HG03025 (cell line): ENCODE measurements at regions not wholly inside any gene's neighbourhood (a gene's known extent, or its start where the extent isn't known, plus 50 kb on each side); places are given as distances from the start of the nearest gene placed in this dataset.

ENCODE experiments used
- ATAC-seq: cut with Tn5 transposase; IDR thresholded peaks from one replicate; pipeline ENCODE4 v1.9.1; 2021; ENCODE audit warnings: mild to moderate bottlenecking, moderate library complexity; ENCODE audit not compliant: unreplicated experiment, low FRiP score

GRCh38 chr9:79155308-79155707, 416.5 kb upstream of the TLE4 start:
- no peak for ATAC-seq

- no peak for ATAC-seq
These were observed 408.2 kb upstream of the TLE4 start for GRCh38 chr9:79163544-79163943.

GRCh38 chr9:79164406-79164805, 407.4 kb upstream of the TLE4 start:
- no peak for ATAC-seq

GRCh38 chr9:79165020-79165780, 406.6 kb upstream of the TLE4 start:
- no peak for ATAC-seq

GRCh38 chr9:79166005-79166404, 405.8 kb upstream of the TLE4 start:
- no peak for ATAC-seq

GRCh38 chr9:79170643-79171042, 401.1 kb upstream of the TLE4 start:
- no peak for ATAC-seq

- ATAC-seq = no peak
These were observed 397.8 kb upstream of the TLE4 start for GRCh38 chr9:79173932-79174331.

GRCh38 chr9:79176014-79176697, 395.6 kb upstream of the TLE4 start:
- ATAC-seq = no peak

- no peak for ATAC-seq
These were observed 386.9 kb upstream of the TLE4 start for GRCh38 chr9:79184831-79185230.

- no peak for ATAC-seq
These were observed 385.9 kb upstream of the TLE4 start for GRCh38 chr9:79185866-79186265.

GRCh38 chr9:79189511-79189924, 382.2 kb upstream of the TLE4 start:
- no peak for ATAC-seq

- no peak for ATAC-seq
These were observed 378.8 kb upstream of the TLE4 start for GRCh38 chr9:79193001-79193400.

GRCh38 chr9:79193501-79194223, 378.1 kb upstream of the TLE4 start:
- ATAC-seq = no peak

- no peak for ATAC-seq
These were observed 375.9 kb upstream of the TLE4 start for GRCh38 chr9:79195879-79196278.

- ATAC-seq = no peak
These were observed 375.2 kb upstream of the TLE4 start for GRCh38 chr9:79196606-79197005.

GRCh38 chr9:79200336-79200735, 371.4 kb upstream of the TLE4 start:
- ATAC-seq = no peak

- ATAC-seq = no peak
These were observed 370.1 kb upstream of the TLE4 start for GRCh38 chr9:79201636-79202035.

GRCh38 chr9:79208791-79209396, 362.9 kb upstream of the TLE4 start:
- ATAC-seq = no peak

- ATAC-seq = no peak
These were observed 361.1 kb upstream of the TLE4 start for GRCh38 chr9:79210541-79211243.

- ATAC-seq = no peak
These were observed 358.2 kb upstream of the TLE4 start for GRCh38 chr9:79213417-79214125.
